ENCODE measurements at regions not wholly inside any gene's neighbourhood (a gene's known extent, or its start where the extent isn't known, plus 50 kb on each side); places are given as distances from the start of the nearest gene placed in this dataset.

DNA sequence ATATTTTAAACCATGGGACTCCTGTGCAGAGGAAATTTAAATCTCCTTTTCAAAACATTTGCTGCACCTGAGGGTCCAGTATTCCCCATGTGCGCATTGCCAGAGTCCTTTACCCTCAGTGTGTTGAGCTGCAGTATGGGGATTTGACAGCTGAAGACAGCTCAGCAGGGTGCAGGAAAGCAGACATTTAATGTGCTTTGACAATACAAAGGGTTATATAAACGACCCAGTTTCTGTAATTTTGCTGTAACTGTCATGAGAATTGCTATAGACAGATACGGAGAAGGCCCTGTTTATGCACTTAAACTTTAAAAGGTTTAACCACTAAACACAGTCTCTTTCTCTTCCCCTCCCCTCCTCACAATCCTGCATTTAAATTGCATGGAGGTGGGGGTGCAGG is 393.4 kb downstream of the MID1IP1 start:
- TF ChIP-seq CTCF (IDR thresholded peaks at IDR 0.05) (no peak), POLR2A (IDR thresholded peaks at IDR 0.05) (no peak)

Data from uterus (tissue), 2 donors.